GM18520 (cell line): ENCODE measurements at regions not wholly inside any gene's neighbourhood (a gene's known extent, or its start where the extent isn't known, plus 50 kb on each side); places are given as distances from the start of the nearest gene placed in this dataset.

Source experiments
- ATAC-seq: cut with Tn5 transposase; IDR thresholded peaks from one replicate; pipeline ENCODE4 v1.9.1; 2021; ENCODE audit not compliant: unreplicated experiment

- no peak for ATAC-seq
Measured at GRCh38 chr1:72697410-72697809, 415.1 kb upstream of the NEGR1 start.

GRCh38 chr1:72693899-72694298, 411.6 kb upstream of the NEGR1 start:
- no peak for ATAC-seq

GRCh38 chr1:72693376-72693775, 411.0 kb upstream of the NEGR1 start:
- no peak for ATAC-seq

- no peak for ATAC-seq
Measured at GRCh38 chr1:72690871-72691270, 408.5 kb upstream of the NEGR1 start.

- no peak for ATAC-seq
Measured at GRCh38 chr1:72678683-72679082, 396.3 kb upstream of the NEGR1 start.

GRCh38 chr1:72670902-72671301, 388.6 kb upstream of the NEGR1 start:
- no peak for ATAC-seq

- no peak for ATAC-seq
Measured at GRCh38 chr1:72662918-72663317, 380.6 kb upstream of the NEGR1 start.

GRCh38 chr1:72650843-72651435, 368.6 kb upstream of the NEGR1 start:
- ATAC-seq, result no peak

- ATAC-seq, result no peak
Measured at GRCh38 chr1:72649991-72650390, 367.7 kb upstream of the NEGR1 start.

GRCh38 chr1:72649211-72649888, 367.0 kb upstream of the NEGR1 start:
- no peak for ATAC-seq

- no peak for ATAC-seq
Measured at GRCh38 chr1:72648465-72648864, 366.1 kb upstream of the NEGR1 start.

- no peak for ATAC-seq
Measured at GRCh38 chr1:72643142-72643541, 360.8 kb upstream of the NEGR1 start.

- no peak for ATAC-seq
Measured at GRCh38 chr1:72637593-72637992, 355.3 kb upstream of the NEGR1 start.

- no peak for ATAC-seq
Measured at GRCh38 chr1:72636631-72637030, 354.3 kb upstream of the NEGR1 start.

- no peak for ATAC-seq
Measured at GRCh38 chr1:72635719-72636118, 353.4 kb upstream of the NEGR1 start.

GRCh38 chr1:72634946-72635345, 352.6 kb upstream of the NEGR1 start:
- ATAC-seq, result no peak

- no peak for ATAC-seq
Measured at GRCh38 chr1:72631449-72631848, 349.1 kb upstream of the NEGR1 start.

GRCh38 chr1:72623299-72623708, 341.0 kb upstream of the NEGR1 start:
- peak; percentile 75 for ATAC-seq

GRCh38 chr1:72620453-72620852, 338.1 kb upstream of the NEGR1 start:
- no peak for ATAC-seq

GRCh38 chr1:72606216-72606810, 324.0 kb upstream of the NEGR1 start:
- ATAC-seq, result no peak

- ATAC-seq, result no peak
Measured at GRCh38 chr1:72601035-72601674, 318.8 kb upstream of the NEGR1 start.
